Ascending aorta (tissue), 2 donors: ENCODE measurements at regions not wholly inside any gene's neighbourhood (a gene's known extent, or its start where the extent isn't known, plus 50 kb on each side); places are given as distances from the start of the nearest gene placed in this dataset.

Source experiments
- DNase-seq, 2 donors: peaks; one replicate each; pipeline ENCODE4 v3.0.0-alpha.2; 2019; ENCODE audit warnings: low spot score in 2 of 2
- H3K27ac ChIP-seq, 2 donors: fragments of 200-600 bp; sonication (generic); one replicate each; pipeline ENCODE4 v1.5.1; 2016 to 2017; ENCODE audit warnings: mild to moderate bottlenecking in 1 of 2
- H3K27me3 ChIP-seq: fragments of 200-600 bp; sonication (generic); one replicate; pipeline ENCODE4 v1.5.1; 2017
- H3K36me3 ChIP-seq, 2 donors: fragments of 200-600 bp; sonication (generic); one replicate each; pipeline ENCODE4 v1.5.1; 2016
- H3K4me1 ChIP-seq, 2 donors: fragments of 200-600 bp; sonication (generic); one replicate each; pipeline ENCODE4 v1.5.1; 2016 to 2017; ENCODE audit warnings: mild to moderate bottlenecking in 1 of 2
- H3K4me3 ChIP-seq, 2 donors: fragments of 200-600 bp; sonication (generic); one replicate each; pipeline ENCODE4 v1.5.1; 2016 to 2017; ENCODE audit warnings: mild to moderate bottlenecking in 1 of 2
- H3K9me3 ChIP-seq, 2 donors: fragments of 200-600 bp; sonication (generic); one replicate each; pipeline ENCODE4 v1.5.1; 2016
- intact Hi-C: fragments of 100-400 bp; cut with DNase I; formaldehyde crosslinking; loops from one replicate; pipeline ENCODE4 v1.15.1; 2023
- TF ChIP-seq, protein P1 (sequence below), 3 experiments: fragments of 200-600 bp in 2 of 3; fragments of 450-650 bp in 1 of 3; sonication (generic) in 2 of 3; IDR thresholded peaks; one replicate each; pipeline ENCODE4 v1.5.1; 2016 to 2019; ENCODE audit warnings: antibody characterized with exemption in 3 of 3, mild to moderate bottlenecking in 1 of 3, moderate library complexity in 1 of 3

DNA sequence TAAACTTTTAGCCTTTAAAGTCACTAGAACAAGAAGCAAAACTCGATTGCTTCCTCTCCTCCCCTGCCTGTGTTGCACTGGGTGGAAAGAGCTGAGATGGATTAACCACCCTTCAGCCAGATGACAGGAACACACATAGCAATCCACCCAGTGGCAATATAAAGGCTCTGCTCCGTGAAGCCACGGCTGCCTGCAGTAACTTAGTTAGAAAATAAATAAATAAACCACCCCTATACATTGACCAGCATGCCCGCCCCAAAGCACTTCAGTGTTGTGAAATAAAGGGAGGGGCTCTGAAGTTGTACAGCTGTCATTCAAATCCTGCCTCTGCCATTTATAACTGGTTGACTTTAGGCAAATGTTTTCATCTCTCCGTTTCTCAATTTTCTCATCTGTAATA lies 217.1 kb upstream of the LDB2 start:
- no peaks in the 10 kb centered on the region for H3K4me1 ChIP-seq
- intact Hi-C loops = no loop called here
- DNase-seq = no peak
- no peak overlapping the region for H3K4me3 ChIP-seq
- peaks cover 0 to 5% of the 10 kb centered on the region in 2 donors for H3K9me3 ChIP-seq
- TF ChIP-seq, protein P1, sequence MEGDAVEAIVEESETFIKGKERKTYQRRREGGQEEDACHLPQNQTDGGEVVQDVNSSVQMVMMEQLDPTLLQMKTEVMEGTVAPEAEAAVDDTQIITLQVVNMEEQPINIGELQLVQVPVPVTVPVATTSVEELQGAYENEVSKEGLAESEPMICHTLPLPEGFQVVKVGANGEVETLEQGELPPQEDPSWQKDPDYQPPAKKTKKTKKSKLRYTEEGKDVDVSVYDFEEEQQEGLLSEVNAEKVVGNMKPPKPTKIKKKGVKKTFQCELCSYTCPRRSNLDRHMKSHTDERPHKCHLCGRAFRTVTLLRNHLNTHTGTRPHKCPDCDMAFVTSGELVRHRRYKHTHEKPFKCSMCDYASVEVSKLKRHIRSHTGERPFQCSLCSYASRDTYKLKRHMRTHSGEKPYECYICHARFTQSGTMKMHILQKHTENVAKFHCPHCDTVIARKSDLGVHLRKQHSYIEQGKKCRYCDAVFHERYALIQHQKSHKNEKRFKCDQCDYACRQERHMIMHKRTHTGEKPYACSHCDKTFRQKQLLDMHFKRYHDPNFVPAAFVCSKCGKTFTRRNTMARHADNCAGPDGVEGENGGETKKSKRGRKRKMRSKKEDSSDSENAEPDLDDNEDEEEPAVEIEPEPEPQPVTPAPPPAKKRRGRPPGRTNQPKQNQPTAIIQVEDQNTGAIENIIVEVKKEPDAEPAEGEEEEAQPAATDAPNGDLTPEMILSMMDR (IDR thresholded peaks at IDR 0.05) = no peak
- no peaks in the 10 kb centered on the region for H3K27me3 ChIP-seq
- no peaks in the 10 kb centered on the region for H3K36me3 ChIP-seq
- no peak overlapping the region for H3K27ac ChIP-seq

DNA sequence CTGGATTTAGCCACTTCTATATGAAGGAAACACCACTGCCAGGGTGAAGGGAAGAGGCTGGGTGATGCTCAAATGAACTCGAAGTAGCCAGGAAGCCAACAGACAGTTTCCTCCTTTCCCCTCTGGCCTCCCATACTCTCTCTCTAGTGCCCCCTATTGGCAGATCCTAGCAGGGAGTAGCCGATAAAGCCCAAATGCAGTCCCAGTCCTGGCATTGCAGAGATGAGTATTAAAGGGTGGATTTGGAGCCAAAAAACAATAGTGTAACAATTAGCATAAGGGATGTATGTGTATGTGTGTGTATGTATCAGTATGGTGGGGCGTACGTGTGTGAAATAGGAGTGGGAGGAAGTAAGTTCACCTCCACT lies 213.8 kb upstream of the LDB2 start:
- Histone ChIP-seq H3K27ac (no peak overlapping the region), H3K36me3 (no peaks in the 10 kb centered on the region), H3K27me3 (no peaks in the 10 kb centered on the region), H3K4me3 (no peak overlapping the region), H3K9me3 (no peaks in the 10 kb centered on the region), H3K4me1 (no peaks in the 10 kb centered on the region)
- intact Hi-C loops = no loop called here
- TF ChIP-seq, protein P1 (IDR thresholded peaks at IDR 0.05) = no peak
- no peak for DNase-seq

DNA sequence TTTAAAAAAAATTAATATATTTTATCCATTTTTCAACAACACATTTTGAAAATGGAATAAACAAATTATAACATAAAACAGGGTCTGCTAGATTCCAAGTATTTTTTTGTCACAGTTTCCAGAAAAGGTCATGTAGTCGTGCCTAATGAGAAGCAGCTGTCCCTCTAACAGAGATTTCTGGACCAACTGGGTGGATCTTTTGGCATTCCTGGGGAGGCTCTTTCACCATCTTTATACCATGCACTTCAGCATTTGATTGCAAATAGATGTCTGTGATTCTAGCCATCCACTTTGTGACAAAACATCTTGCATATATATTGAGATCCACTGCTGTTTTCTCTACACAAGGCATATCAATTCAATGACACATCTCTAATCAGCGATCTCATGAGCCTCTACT lies 210.7 kb upstream of the LDB2 start:
- H3K27ac ChIP-seq = no peak overlapping the region
- H3K36me3 ChIP-seq = no peaks in the 10 kb centered on the region
- no peak for DNase-seq
- H3K9me3 ChIP-seq = no peaks in the 10 kb centered on the region
- no peak overlapping the region for H3K4me3 ChIP-seq
- intact Hi-C loops = no loop called here
- no peaks in the 10 kb centered on the region for H3K4me1 ChIP-seq
- H3K27me3 ChIP-seq = no peaks in the 10 kb centered on the region
- TF ChIP-seq, protein P1 (IDR thresholded peaks at IDR 0.05) = no peak

DNA sequence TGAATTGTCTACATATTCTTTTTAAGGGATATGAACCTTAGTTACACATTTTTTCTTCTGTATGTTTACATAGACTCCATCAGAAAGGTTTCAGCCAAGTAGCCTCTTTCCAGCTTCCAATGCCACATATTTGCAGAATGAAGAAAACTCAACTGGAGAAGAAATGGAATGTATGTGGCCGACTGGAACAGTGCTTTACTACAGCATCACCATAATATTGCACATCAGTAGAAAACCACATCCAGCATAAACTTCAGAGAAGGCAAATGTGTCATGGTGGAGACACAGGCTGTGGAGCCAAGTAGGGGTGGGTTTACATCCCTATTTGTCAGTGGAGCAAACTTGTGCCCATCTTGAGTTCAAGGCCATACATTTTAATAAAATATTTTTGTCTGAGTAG lies 204.8 kb upstream of the LDB2 start:
- no peak for DNase-seq
- no peaks in the 10 kb centered on the region for H3K4me1 ChIP-seq
- no peak overlapping the region for H3K4me3 ChIP-seq
- H3K36me3 ChIP-seq = no peaks in the 10 kb centered on the region
- H3K9me3 ChIP-seq = no peaks in the 10 kb centered on the region
- H3K27ac ChIP-seq = no peak overlapping the region
- TF ChIP-seq, protein P1 (IDR thresholded peaks at IDR 0.05) = no peak
- intact Hi-C loops = no loop called here
- no peaks in the 10 kb centered on the region for H3K27me3 ChIP-seq

DNA sequence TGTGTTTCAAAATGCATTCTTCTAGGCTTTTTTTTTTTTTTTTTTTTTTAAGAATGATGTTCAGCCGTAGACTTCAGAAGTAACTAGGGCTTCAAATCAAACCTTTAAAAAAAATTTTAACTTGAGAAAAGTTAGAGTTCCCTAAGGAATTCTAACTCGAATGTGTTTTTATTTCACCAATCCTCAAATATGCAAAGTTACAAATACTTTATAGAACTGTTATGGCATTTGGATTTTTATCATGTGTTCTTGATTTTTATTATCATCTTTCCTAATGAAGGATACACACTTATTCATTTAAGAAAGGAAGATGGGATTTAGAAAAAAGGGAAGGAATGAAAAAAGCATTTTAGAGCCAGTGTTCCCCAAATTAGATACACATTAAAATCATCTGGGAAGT lies 200.6 kb upstream of the LDB2 start:
- no peak overlapping the region for H3K4me3 ChIP-seq
- H3K27ac ChIP-seq = no peak overlapping the region
- TF ChIP-seq, protein P1 (IDR thresholded peaks at IDR 0.05) = no peak
- intact Hi-C loops = no loop called here
- no peaks in the 10 kb centered on the region for H3K9me3 ChIP-seq
- no peaks in the 10 kb centered on the region for H3K4me1 ChIP-seq
- H3K36me3 ChIP-seq = no peaks in the 10 kb centered on the region
- DNase-seq = no peak
- H3K27me3 ChIP-seq = no peaks in the 10 kb centered on the region

DNA sequence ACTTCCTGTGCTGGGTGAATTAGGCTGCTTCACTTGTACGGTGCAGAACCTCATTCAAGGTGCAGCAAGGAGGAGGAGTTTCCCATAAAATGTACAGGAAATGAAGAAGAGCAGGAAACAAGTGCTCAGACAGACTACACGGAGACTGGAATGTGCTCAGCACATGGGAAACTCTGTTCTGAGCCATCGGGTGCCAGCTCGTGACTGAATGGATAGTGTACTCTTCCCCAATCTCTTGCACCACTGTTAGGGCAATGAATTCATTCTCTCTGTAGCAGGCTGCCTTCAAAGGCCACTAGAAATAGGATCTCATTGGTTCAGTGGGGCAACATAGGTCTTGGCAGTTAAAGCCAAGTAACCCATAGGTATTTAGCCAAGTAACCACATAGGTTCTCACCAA lies 200.0 kb upstream of the LDB2 start:
- intact Hi-C loops = no loop called here
- H3K9me3 ChIP-seq = no peaks in the 10 kb centered on the region
- no peak overlapping the region for H3K27ac ChIP-seq
- H3K27me3 ChIP-seq = no peaks in the 10 kb centered on the region
- TF ChIP-seq, protein P1 (IDR thresholded peaks at IDR 0.05) = no peak
- H3K36me3 ChIP-seq = no peaks in the 10 kb centered on the region
- no peak overlapping the region for H3K4me3 ChIP-seq
- no peak for DNase-seq
- no peaks in the 10 kb centered on the region for H3K4me1 ChIP-seq
